ENCODE measurements at regions not wholly inside any gene's neighbourhood (a gene's known extent, or its start where the extent isn't known, plus 50 kb on each side); places are given as distances from the start of the nearest gene placed in this dataset.

DNA sequence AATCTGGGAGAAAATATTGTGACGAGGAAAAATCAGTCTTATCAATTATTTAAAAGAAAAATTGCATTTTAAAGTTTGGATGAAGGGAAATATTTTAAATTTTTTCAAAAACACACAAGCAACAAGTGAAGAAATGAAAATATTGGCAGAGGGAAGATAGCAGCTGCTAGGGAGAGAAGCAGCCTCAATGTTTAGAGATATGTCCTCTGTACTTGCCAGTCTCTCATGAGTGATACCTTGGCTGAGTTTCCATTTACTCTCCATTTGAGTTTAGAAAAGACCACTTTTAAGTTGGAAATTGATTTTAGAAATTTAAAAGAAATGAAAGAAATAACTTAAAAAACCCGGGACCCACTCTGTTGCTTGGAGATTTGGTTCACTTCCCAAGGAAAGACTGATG, 88.6 kb upstream of the DBX1 start (continued):
- TF ChIP-seq, protein P1, sequence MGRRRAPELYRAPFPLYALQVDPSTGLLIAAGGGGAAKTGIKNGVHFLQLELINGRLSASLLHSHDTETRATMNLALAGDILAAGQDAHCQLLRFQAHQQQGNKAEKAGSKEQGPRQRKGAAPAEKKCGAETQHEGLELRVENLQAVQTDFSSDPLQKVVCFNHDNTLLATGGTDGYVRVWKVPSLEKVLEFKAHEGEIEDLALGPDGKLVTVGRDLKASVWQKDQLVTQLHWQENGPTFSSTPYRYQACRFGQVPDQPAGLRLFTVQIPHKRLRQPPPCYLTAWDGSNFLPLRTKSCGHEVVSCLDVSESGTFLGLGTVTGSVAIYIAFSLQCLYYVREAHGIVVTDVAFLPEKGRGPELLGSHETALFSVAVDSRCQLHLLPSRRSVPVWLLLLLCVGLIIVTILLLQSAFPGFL (CRISPR knock-in tag; IDR thresholded peaks at IDR 0.05; ENCODE audit: borderline replicate concordance) = no peak
- TF ChIP-seq ZNF232 (CRISPR knock-in tag; IDR thresholded peaks at IDR 0.05) (no peak), TEAD1 (CRISPR knock-in tag; IDR thresholded peaks at IDR 0.05) (no peak), CBFB (CRISPR knock-in tag; IDR thresholded peaks at IDR 0.05; ENCODE audit: low read depth) (no peak), SMAD3 (CRISPR knock-in tag; IDR thresholded peaks at IDR 0.05; ENCODE audit: borderline replicate concordance) (no peak), ZNF416 (CRISPR knock-in tag; IDR thresholded peaks at IDR 0.05) (no peak)
- TF ChIP-seq, protein P2, sequence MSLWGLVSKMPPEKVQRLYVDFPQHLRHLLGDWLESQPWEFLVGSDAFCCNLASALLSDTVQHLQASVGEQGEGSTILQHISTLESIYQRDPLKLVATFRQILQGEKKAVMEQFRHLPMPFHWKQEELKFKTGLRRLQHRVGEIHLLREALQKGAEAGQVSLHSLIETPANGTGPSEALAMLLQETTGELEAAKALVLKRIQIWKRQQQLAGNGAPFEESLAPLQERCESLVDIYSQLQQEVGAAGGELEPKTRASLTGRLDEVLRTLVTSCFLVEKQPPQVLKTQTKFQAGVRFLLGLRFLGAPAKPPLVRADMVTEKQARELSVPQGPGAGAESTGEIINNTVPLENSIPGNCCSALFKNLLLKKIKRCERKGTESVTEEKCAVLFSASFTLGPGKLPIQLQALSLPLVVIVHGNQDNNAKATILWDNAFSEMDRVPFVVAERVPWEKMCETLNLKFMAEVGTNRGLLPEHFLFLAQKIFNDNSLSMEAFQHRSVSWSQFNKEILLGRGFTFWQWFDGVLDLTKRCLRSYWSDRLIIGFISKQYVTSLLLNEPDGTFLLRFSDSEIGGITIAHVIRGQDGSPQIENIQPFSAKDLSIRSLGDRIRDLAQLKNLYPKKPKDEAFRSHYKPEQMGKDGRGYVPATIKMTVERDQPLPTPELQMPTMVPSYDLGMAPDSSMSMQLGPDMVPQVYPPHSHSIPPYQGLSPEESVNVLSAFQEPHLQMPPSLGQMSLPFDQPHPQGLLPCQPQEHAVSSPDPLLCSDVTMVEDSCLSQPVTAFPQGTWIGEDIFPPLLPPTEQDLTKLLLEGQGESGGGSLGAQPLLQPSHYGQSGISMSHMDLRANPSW (CRISPR knock-in tag; conservative IDR thresholded peaks at IDR 0.05; ENCODE audit: low read depth) = no peak

- DNase-seq (ENCODE audit: low spot score) = no peak
- no peak overlapping the region; the same call in 1 of the 2 replicates for H3K4me3 Mint-ChIP-seq
- no peak for ATAC-seq
- ChIA-PET CTCF (interaction anchor here (0.7 to 3.1 kb wide), 5 partner anchors 37 to 120 kb away, joined by 3 to 13 read pairs (median 5); no protein-coding TSS in a partner anchor), POLR2A (interaction anchor here (0.7 kb wide), 1 partner anchor 92 kb away, joined by 3 read pairs; no protein-coding TSS in a partner anchor)
- TF ChIP-seq ZNF263 (CRISPR knock-in tag; IDR thresholded peaks at IDR 0.05; ENCODE audit: low read depth) (no peak), E2F5 (CRISPR knock-in tag; IDR thresholded peaks at IDR 0.05) (no peak), ZNF219 (CRISPR knock-in tag; IDR thresholded peaks at IDR 0.05; ENCODE audit: borderline replicate concordance) (no peak), RORB (CRISPR knock-in tag; IDR thresholded peaks at IDR 0.05) (no peak), TP53 (CRISPR knock-in tag; IDR thresholded peaks at IDR 0.05) (no peak), ZNF423 (CRISPR knock-in tag; IDR thresholded peaks at IDR 0.05) (no peak), TEAD1 (CRISPR knock-in tag; IDR thresholded peaks at IDR 0.05) (no peak), ZNF416 (CRISPR knock-in tag; IDR thresholded peaks at IDR 0.05) (no peak), TEAD4 (CRISPR knock-in tag; IDR thresholded peaks at IDR 0.05) (no peak), FOXJ3 (CRISPR knock-in tag; IDR thresholded peaks at IDR 0.05; ENCODE audit: borderline replicate concordance) (no peak), ZNF121 (CRISPR knock-in tag; IDR thresholded peaks at IDR 0.05) (no peak)
- TF ChIP-seq, protein P3, sequence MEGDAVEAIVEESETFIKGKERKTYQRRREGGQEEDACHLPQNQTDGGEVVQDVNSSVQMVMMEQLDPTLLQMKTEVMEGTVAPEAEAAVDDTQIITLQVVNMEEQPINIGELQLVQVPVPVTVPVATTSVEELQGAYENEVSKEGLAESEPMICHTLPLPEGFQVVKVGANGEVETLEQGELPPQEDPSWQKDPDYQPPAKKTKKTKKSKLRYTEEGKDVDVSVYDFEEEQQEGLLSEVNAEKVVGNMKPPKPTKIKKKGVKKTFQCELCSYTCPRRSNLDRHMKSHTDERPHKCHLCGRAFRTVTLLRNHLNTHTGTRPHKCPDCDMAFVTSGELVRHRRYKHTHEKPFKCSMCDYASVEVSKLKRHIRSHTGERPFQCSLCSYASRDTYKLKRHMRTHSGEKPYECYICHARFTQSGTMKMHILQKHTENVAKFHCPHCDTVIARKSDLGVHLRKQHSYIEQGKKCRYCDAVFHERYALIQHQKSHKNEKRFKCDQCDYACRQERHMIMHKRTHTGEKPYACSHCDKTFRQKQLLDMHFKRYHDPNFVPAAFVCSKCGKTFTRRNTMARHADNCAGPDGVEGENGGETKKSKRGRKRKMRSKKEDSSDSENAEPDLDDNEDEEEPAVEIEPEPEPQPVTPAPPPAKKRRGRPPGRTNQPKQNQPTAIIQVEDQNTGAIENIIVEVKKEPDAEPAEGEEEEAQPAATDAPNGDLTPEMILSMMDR (IDR thresholded peaks at IDR 0.05) = no peak
- TF ChIP-seq, protein P4, sequence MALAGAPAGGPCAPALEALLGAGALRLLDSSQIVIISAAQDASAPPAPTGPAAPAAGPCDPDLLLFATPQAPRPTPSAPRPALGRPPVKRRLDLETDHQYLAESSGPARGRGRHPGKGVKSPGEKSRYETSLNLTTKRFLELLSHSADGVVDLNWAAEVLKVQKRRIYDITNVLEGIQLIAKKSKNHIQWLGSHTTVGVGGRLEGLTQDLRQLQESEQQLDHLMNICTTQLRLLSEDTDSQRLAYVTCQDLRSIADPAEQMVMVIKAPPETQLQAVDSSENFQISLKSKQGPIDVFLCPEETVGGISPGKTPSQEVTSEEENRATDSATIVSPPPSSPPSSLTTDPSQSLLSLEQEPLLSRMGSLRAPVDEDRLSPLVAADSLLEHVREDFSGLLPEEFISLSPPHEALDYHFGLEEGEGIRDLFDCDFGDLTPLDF (CRISPR knock-in tag; IDR thresholded peaks at IDR 0.05) = no peak
- TF ChIP-seq, protein P5, sequence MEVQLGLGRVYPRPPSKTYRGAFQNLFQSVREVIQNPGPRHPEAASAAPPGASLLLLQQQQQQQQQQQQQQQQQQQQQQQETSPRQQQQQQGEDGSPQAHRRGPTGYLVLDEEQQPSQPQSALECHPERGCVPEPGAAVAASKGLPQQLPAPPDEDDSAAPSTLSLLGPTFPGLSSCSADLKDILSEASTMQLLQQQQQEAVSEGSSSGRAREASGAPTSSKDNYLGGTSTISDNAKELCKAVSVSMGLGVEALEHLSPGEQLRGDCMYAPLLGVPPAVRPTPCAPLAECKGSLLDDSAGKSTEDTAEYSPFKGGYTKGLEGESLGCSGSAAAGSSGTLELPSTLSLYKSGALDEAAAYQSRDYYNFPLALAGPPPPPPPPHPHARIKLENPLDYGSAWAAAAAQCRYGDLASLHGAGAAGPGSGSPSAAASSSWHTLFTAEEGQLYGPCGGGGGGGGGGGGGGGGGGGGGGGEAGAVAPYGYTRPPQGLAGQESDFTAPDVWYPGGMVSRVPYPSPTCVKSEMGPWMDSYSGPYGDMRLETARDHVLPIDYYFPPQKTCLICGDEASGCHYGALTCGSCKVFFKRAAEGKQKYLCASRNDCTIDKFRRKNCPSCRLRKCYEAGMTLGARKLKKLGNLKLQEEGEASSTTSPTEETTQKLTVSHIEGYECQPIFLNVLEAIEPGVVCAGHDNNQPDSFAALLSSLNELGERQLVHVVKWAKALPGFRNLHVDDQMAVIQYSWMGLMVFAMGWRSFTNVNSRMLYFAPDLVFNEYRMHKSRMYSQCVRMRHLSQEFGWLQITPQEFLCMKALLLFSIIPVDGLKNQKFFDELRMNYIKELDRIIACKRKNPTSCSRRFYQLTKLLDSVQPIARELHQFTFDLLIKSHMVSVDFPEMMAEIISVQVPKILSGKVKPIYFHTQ (CRISPR knock-in tag; IDR thresholded peaks at IDR 0.05) = no peak
- TF ChIP-seq, protein P6, sequence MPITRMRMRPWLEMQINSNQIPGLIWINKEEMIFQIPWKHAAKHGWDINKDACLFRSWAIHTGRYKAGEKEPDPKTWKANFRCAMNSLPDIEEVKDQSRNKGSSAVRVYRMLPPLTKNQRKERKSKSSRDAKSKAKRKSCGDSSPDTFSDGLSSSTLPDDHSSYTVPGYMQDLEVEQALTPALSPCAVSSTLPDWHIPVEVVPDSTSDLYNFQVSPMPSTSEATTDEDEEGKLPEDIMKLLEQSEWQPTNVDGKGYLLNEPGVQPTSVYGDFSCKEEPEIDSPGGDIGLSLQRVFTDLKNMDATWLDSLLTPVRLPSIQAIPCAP (CRISPR knock-in tag; IDR thresholded peaks at IDR 0.05) = no peak
- TF ChIP-seq, protein P2 (CRISPR knock-in tag; conservative IDR thresholded peaks at IDR 0.05; ENCODE audit: low read depth) = no peak
- no peaks in the 10 kb centered on the region for H3K9me3 Mint-ChIP-seq
- H3K36me3 Mint-ChIP-seq = no peaks in the 10 kb centered on the region
- H3K4me1 Mint-ChIP-seq = peaks cover 40% of the 10 kb centered on the region
- no peak overlapping the region for H3K27ac Mint-ChIP-seq
- peaks cover 56% of the 10 kb centered on the region for H3K27me3 Mint-ChIP-seq (ENCODE audit: low read depth)
Observed at GRCh38 chr11:20248121-20248772, 88.0 kb upstream of the DBX1 start.

All from WTC11 (cell line).